22Rv1 (cell line): ENCODE measurements at regions not wholly inside any gene's neighbourhood (a gene's known extent, or its start where the extent isn't known, plus 50 kb on each side); places are given as distances from the start of the nearest gene placed in this dataset.

Experiments used
- H3K27ac ChIP-seq: fragments of 450-650 bp; 2 replicates; pipeline ENCODE4 v1.5.1; 2017
- CTCF ChIP-seq: fragments of 450-650 bp; IDR thresholded peaks from 2 replicates; pipeline ENCODE4 v1.5.1; 2017; ENCODE audit warnings: mild to moderate bottlenecking
- ZFX ChIP-seq: fragments of 450-650 bp; IDR thresholded peaks from 2 replicates; pipeline ENCODE4 v1.6.1; 2017; ENCODE audit warnings: antibody characterized with exemption, borderline replicate concordance

- no peak overlapping the region for H3K27ac ChIP-seq
- TF ChIP-seq CTCF (no peak), ZFX (no peak)
Observed at GRCh38 chr6:147022041-147022440, 182.2 kb upstream of the STXBP5 start.

- no peak for TF ChIP-seq ZFX
- TF ChIP-seq CTCF: no peak
- H3K27ac ChIP-seq: no peak overlapping the region
Observed at GRCh38 chr6:147023148-147023547, 181.1 kb upstream of the STXBP5 start.

- no peak for TF ChIP-seq ZFX
- no peak for TF ChIP-seq CTCF
Observed at GRCh38 chr6:147023581-147023980, 180.6 kb upstream of the STXBP5 start.

GRCh38 chr6:147029923-147030322, 174.3 kb upstream of the STXBP5 start:
- no peak overlapping the region for H3K27ac ChIP-seq
- no peak for TF ChIP-seq ZFX
- no peak for TF ChIP-seq CTCF

More at GRCh38 chr6:147023581-147023980, 180.6 kb upstream of the STXBP5 start:
- H3K27ac ChIP-seq: no peak overlapping the region

GRCh38 chr6:147033267-147033666, 170.9 kb upstream of the STXBP5 start:
- TF ChIP-seq ZFX: no peak
- TF ChIP-seq CTCF: no peak

GRCh38 chr6:147035886-147036285, 168.3 kb upstream of the STXBP5 start:
- no peak for TF ChIP-seq CTCF
- no peak for TF ChIP-seq ZFX
- no peak overlapping the region for H3K27ac ChIP-seq

More at GRCh38 chr6:147033267-147033666, 170.9 kb upstream of the STXBP5 start:
- no peak overlapping the region for H3K27ac ChIP-seq

GRCh38 chr6:147037881-147038280, 166.3 kb upstream of the STXBP5 start:
- H3K27ac ChIP-seq: no peak overlapping the region
- TF ChIP-seq CTCF: no peak
- no peak for TF ChIP-seq ZFX
